Spleen (tissue), 11 donors: ENCODE measurements at regions not wholly inside any gene's neighbourhood (a gene's known extent, or its start where the extent isn't known, plus 50 kb on each side); places are given as distances from the start of the nearest gene placed in this dataset.

Experiments
- DNase-seq: peaks from one replicate; pipeline ENCODE4 v3.0.0-alpha.2; 2020
- H3K27ac ChIP-seq, 8 donors: fragments of 200-600 bp; sonication (generic) in 7 of 8; 1 replicate in 4 of 8; 2 replicates in 4 of 8; pipeline versions ENCODE4 v1.5.0 to v1.8.0; 2016 to 2021; ENCODE audit warnings: inconsistent platforms in 4 of 8, mild to moderate bottlenecking in 4 of 8, moderate library complexity in 1 of 8
- H3K27me3 ChIP-seq, 7 donors: fragments of 200-600 bp; sonication (generic) in 6 of 7; replicated peaks in 1 of 7; 1 replicate in 4 of 7; 2 replicates in 3 of 7; pipeline versions ENCODE4 v1.5.0 to v1.8.0; 2016 to 2021; ENCODE audit warnings: inconsistent platforms in 3 of 7, mild to moderate bottlenecking in 1 of 7
- H3K36me3 ChIP-seq, 6 donors: fragments of 200-600 bp; sonication (generic) in 5 of 6; 1 replicate in 4 of 6; 2 replicates in 2 of 6; pipeline versions ENCODE4 v1.5.0 to v1.8.0; 2016 to 2021; ENCODE audit warnings: inconsistent platforms in 2 of 6
- H3K4me1 ChIP-seq, 6 donors: fragments of 200-600 bp; sonication (generic) in 5 of 6; 1 replicate in 3 of 6; 2 replicates in 3 of 6; pipeline versions ENCODE4 v1.5.0 to v1.8.0; 2016 to 2021; ENCODE audit warnings: inconsistent platforms in 3 of 6
- H3K4me3 ChIP-seq, 8 donors: fragments of 200-600 bp; sonication (generic) in 7 of 8; 1 replicate in 4 of 8; 2 replicates in 4 of 8; pipeline versions ENCODE4 v1.5.0 to v1.8.0; 2016 to 2021; ENCODE audit warnings: inconsistent platforms in 4 of 8, mild to moderate bottlenecking in 4 of 8, moderate library complexity in 2 of 8
- H3K9me3 ChIP-seq, 8 donors: fragments of 200-600 bp; sonication (generic) in 7 of 8; 1 replicate in 4 of 8; 2 replicates in 4 of 8; pipeline versions ENCODE4 v1.5.0 to v1.8.0; 2016 to 2021; ENCODE audit warnings: inconsistent platforms in 4 of 8
- POLR2A ChIP-seq, 3 donors: fragments of 450-650 bp; IDR thresholded peaks; one replicate each; pipeline ENCODE4 v1.5.1; 2017; ENCODE audit warnings: antibody characterized with exemption in 3 of 3, mild to moderate bottlenecking in 1 of 3
- POLR2AphosphoS5 ChIP-seq, 3 donors: sonication (generic); formaldehyde crosslinking; IDR thresholded peaks; one replicate each; pipeline ENCODE4 v1.5.1; 2017; ENCODE audit warnings: antibody characterized with exemption in 3 of 3
- WGBS, 5 donors: extraction: QIAGEN DNeasy Blood & Tissue Kit in 3 of 5; methylation state at CpG; one replicate each; pipeline versions ENCODE4 v1.1.5 to v1.1.7; 2013 to 2018; 5-methylcytosine and 5-hydroxymethylcytosine counted together
- intact Hi-C: fragments of 100-400 bp; cut with DNase I; formaldehyde crosslinking; loops from one replicate; pipeline ENCODE4 v1.15.0; 2023; ENCODE audit warnings: low total_unique reads
- TF ChIP-seq, protein P1 (sequence below), 11 experiments: fragments of 200-600 bp in 7 of 11; fragments of 450-650 bp in 4 of 11; sonication (generic) in 4 of 11; IDR thresholded peaks in 8 of 11; conservative IDR thresholded peaks in 3 of 11; 1 replicate in 7 of 11; 2 replicates in 4 of 11; pipeline versions ENCODE4 v1.4.0 to v1.8.0; 2016 to 2021; ENCODE audit warnings: antibody characterized with exemption in 11 of 11, inconsistent platforms in 4 of 11, mild to moderate bottlenecking in 1 of 11
- donor health status: healthy with polysubstance abuse.
- donor health status: DM: no; HTN: no; CAD: no; lungs with moderate emphysema.
- donor health status: DM: no; HTN: no; CAD: no.
- donor health status: Bipolar disorder and iron deficiency.
- donor health status: healthy.
- donor health status: DM: no; HTN: no; CAD: no.
- donor health status: DM: yes; HTN: yes; CAD: no.

DNA sequence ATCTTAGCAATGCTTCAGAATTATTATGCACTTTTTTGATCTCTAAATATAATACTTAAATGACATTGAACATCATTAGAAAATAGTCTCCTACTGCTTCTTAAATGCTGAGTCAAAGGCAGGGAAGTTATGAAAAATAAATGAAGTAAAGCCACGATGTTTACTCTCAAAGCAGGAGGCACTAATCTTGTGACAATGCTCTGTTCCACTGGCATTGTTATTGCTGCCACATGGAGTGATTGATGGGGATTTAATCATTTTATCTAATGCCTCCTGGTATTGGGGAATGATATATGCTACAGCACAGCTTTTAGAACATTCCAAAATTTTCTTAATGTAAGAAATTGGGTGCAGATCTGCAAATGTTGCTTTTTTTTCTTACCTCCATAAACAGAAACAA lies 1655.4 kb upstream of the NUDT12 start:
- H3K9me3 ChIP-seq, result peaks cover 0 to 11% (median 3%) of the 10 kb centered on the region in 8 donors
- intact Hi-C loops, result no loop called here
- no peaks in the 10 kb centered on the region for H3K27me3 ChIP-seq
- no peak for DNase-seq
- TF ChIP-seq, protein P1, sequence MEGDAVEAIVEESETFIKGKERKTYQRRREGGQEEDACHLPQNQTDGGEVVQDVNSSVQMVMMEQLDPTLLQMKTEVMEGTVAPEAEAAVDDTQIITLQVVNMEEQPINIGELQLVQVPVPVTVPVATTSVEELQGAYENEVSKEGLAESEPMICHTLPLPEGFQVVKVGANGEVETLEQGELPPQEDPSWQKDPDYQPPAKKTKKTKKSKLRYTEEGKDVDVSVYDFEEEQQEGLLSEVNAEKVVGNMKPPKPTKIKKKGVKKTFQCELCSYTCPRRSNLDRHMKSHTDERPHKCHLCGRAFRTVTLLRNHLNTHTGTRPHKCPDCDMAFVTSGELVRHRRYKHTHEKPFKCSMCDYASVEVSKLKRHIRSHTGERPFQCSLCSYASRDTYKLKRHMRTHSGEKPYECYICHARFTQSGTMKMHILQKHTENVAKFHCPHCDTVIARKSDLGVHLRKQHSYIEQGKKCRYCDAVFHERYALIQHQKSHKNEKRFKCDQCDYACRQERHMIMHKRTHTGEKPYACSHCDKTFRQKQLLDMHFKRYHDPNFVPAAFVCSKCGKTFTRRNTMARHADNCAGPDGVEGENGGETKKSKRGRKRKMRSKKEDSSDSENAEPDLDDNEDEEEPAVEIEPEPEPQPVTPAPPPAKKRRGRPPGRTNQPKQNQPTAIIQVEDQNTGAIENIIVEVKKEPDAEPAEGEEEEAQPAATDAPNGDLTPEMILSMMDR (IDR thresholded peaks at IDR 0.05 in 8 of 11, conservative IDR thresholded peaks at IDR 0.05 in 3 of 11), result no peak
- TF ChIP-seq POLR2A (IDR thresholded peaks at IDR 0.05), result no peak
- TF ChIP-seq POLR2AphosphoS5 (IDR thresholded peaks at IDR 0.05), result no peak
- no peak overlapping the region for H3K27ac ChIP-seq
- no peaks in the 10 kb centered on the region for H3K36me3 ChIP-seq
- H3K4me1 ChIP-seq, result no peaks in the 10 kb centered on the region
- 14 to 32% (median 23%) methylated on average over 1 of the region's 1 CpG for WGBS, 5 donors
- no peak overlapping the region for H3K4me3 ChIP-seq

GRCh38 chr5:105213078-105213477 lies 1650.5 kb upstream of the NUDT12 start:
- DNase-seq, result no peak
- Histone ChIP-seq H3K36me3 (no peaks in the 10 kb centered on the region), H3K4me1 (no peaks in the 10 kb centered on the region), H3K4me3 (no peak overlapping the region), H3K27me3 (no peaks in the 10 kb centered on the region), H3K9me3 (peaks cover 0 to 4% (median 0%) of the 10 kb centered on the region in 8 donors), H3K27ac (no peak overlapping the region)
- TF ChIP-seq, protein P1 (IDR thresholded peaks at IDR 0.05 in 8 of 11, conservative IDR thresholded peaks at IDR 0.05 in 3 of 11), result no peak
- TF ChIP-seq POLR2AphosphoS5 (IDR thresholded peaks at IDR 0.05), result no peak
- TF ChIP-seq POLR2A (IDR thresholded peaks at IDR 0.05), result no peak
- intact Hi-C loops, result no loop called here

DNA sequence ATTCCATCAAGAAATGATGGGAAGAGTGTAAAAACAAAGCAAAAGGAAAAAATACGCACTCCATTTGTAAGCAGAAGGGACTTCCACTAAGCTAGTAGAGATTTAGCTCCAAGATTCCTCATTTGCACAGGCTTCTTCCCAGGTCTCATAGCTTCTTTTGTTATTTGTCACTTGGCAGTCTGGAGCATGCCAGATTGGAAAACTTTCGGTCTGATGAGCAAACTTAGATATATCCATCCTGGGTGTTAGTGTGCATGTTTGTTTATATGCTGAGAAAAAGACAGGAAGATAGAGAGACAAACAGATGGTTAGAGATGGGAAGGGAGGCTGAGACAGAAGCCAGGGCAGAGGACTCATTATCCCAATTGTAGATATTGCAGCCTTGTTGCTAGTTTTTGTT lies 1644.5 kb upstream of the NUDT12 start:
- Histone ChIP-seq H3K9me3 (peaks cover 0 to 14% (median 5%) of the 10 kb centered on the region in 8 donors), H3K4me1 (no peaks in the 10 kb centered on the region), H3K27me3 (no peaks in the 10 kb centered on the region), H3K4me3 (no peak overlapping the region), H3K36me3 (no peaks in the 10 kb centered on the region), H3K27ac (no peak overlapping the region)
- no peak for TF ChIP-seq POLR2A (IDR thresholded peaks at IDR 0.05)
- no peak for TF ChIP-seq POLR2AphosphoS5 (IDR thresholded peaks at IDR 0.05)
- TF ChIP-seq, protein P1 (IDR thresholded peaks at IDR 0.05 in 8 of 11, conservative IDR thresholded peaks at IDR 0.05 in 3 of 11), result no peak
- no peak for DNase-seq
- 73 to 82% (median 79%) methylated on average over 2 of the region's 2 CpGs for WGBS, 5 donors
- intact Hi-C loops, result no loop called here

- Histone ChIP-seq H3K36me3 (no peaks in the 10 kb centered on the region), H3K9me3 (peaks cover 0 to 23% (median 10%) of the 10 kb centered on the region in 8 donors), H3K4me1 (no peaks in the 10 kb centered on the region), H3K27me3 (no peaks in the 10 kb centered on the region), H3K4me3 (no peak overlapping the region), H3K27ac (no peak overlapping the region)
- TF ChIP-seq POLR2A (IDR thresholded peaks at IDR 0.05), result no peak
- TF ChIP-seq, protein P1 (IDR thresholded peaks at IDR 0.05 in 8 of 11, conservative IDR thresholded peaks at IDR 0.05 in 3 of 11), result no peak
- WGBS, 5 donors, result 78 to 90% (median 84%) methylated on average over 3 of the region's 3 CpGs
- intact Hi-C loops, result no loop called here
- DNase-seq, result no peak
Measured at GRCh38 chr5:105197531-105197930, 1634.9 kb upstream of the NUDT12 start.
